GM23338 (cell line): ENCODE measurements at regions not wholly inside any gene's neighbourhood (a gene's known extent, or its start where the extent isn't known, plus 50 kb on each side); places are given as distances from the start of the nearest gene placed in this dataset.

Experiments
- CTCF ChIP-seq, 2 experiments: fragments of 200-600 bp in 1 of 2; sonication (generic) in 1 of 2; conservative IDR thresholded peaks; 2 replicates each; pipeline versions ENCODE4 v1.5.1 to v1.6.1; 2016 to 2017; ENCODE audit warnings: antibody characterized with exemption in 2 of 2, low read depth in 2 of 2, mild to moderate bottlenecking in 2 of 2, moderate library complexity in 1 of 2
- EZH2phosphoT487 ChIP-seq: fragments of 200-600 bp; sonication (generic); IDR thresholded peaks from one replicate; pipeline ENCODE4 v1.8.1; 2018; ENCODE audit warnings: antibody characterized with exemption; ENCODE audit not compliant: unreplicated experiment
- NANOG ChIP-seq: IDR thresholded peaks from 2 replicates; pipeline ENCODE4 v1.6.1; 2016; ENCODE audit warnings: antibody characterized with exemption, borderline replicate concordance

- TF ChIP-seq EZH2phosphoT487 (no peak), CTCF (conservative IDR thresholded peaks at IDR 0.05; ENCODE audit: low read depth in 2 of 2) (no peak), NANOG (no peak)
Measured at GRCh38 chr4:35534962-35535361, 709.4 kb downstream of the ARAP2 start.
